K562 (cell line): ENCODE measurements at regions not wholly inside any gene's neighbourhood (a gene's known extent, or its start where the extent isn't known, plus 50 kb on each side); places are given as distances from the start of the nearest gene placed in this dataset.
"Not testable (repeated sequence)": the region's sequence is repeated elsewhere in the genome, so short reads cannot be mapped to it uniquely, and the experiment has no call there.

Source experiments
- ATAC-seq: fragments of 200-7000 bp; cut with Tn5 transposase; 3 replicates; pipeline ENCODE4 v1.9.1; 2020; ENCODE audit warnings: moderate library complexity
- BruUV-seq: library from RNA; stranded (reverse); fragments of 400-500 nt; replicated peaks from 2 replicates; lab custom pipeline; 2021; lab: Mats Ljungman, UMichigan
- CTCF ChIA-PET: fragments of 300-600 bp; formaldehyde crosslinking; extraction: SDS; loops from one replicate; lab custom pipeline; 2021; ENCODE audit warnings: low intra/inter-chr PET ratio; lab: Yijun Ruan, JAX
- POLR2A ChIA-PET: fragments of 300-600, 350-650 bp; sonication (Branson Sonifier 250); formaldehyde crosslinking; extraction: SDS; loops from one replicate; lab custom pipeline; 2021; ENCODE audit warnings: antibody characterized with exemption, inconsistent platforms; lab: Yijun Ruan, JAX
- DNase-seq, 4 experiments: peaks; one replicate each; pipeline versions ENCODE4 v3.0.0 to v3.0.0-alpha.2; 2011 to 2018; ENCODE audit warnings: low spot score in 3 of 4, mixed read lengths in 3 of 4; ENCODE audit errors: extremely low read depth in 1 of 4
- FAIRE-seq: peaks from 2 replicates; lab custom pipeline; 2011; peaks lifted over from hg19 to GRCh38; lab: Jason Lieb, UNC
- H2AFZ ChIP-seq: 2 replicates; pipeline ENCODE4 v1.6.0; 2011; ENCODE audit warnings: low read depth, low read length, control low read depth, inconsistent platforms
- H3K27ac ChIP-seq: fragments of 200-600 bp; 3 replicates; pipeline ENCODE4 v1.8.0; 2011; ENCODE audit warnings: low read depth, mild to moderate bottlenecking, control low read depth, inconsistent platforms, low read length, moderate library complexity, mixed read lengths; ENCODE audit errors: extremely low read depth
- H3K27me3 ChIP-seq, 2 experiments: fragments of 300-600 bp in 1 of 2; 2 replicates in 1 of 2; 3 replicates in 1 of 2; pipeline versions ENCODE4 v1.6.0 to v1.8.0; 2011; ENCODE audit warnings: inconsistent platforms in 2 of 2, low read length in 2 of 2, mild to moderate bottlenecking in 1 of 2, mixed read lengths in 1 of 2, moderate library complexity in 1 of 2; ENCODE audit not compliant: control insufficient read depth in 2 of 2, insufficient read depth in 2 of 2
- H3K36me3 ChIP-seq: fragments of 300-600 bp; 3 replicates; pipeline ENCODE4 v1.8.0; 2011; ENCODE audit warnings: mild to moderate bottlenecking, low read length, inconsistent platforms; ENCODE audit not compliant: control insufficient read depth, insufficient read depth
- H3K4me1 ChIP-seq, 2 experiments: fragments of 200-600 bp in 1 of 2; replicated peaks in 1 of 2; 2 replicates in 1 of 2; 3 replicates in 1 of 2; pipeline versions ENCODE4 v1.5.1 to v1.8.0; 2011; ENCODE audit warnings: inconsistent platforms in 2 of 2, low read length in 2 of 2, mild to moderate bottlenecking in 1 of 2, mixed read lengths in 1 of 2, moderate library complexity in 1 of 2; ENCODE audit not compliant: control insufficient read depth in 2 of 2, insufficient read depth in 2 of 2
- H3K4me2 ChIP-seq: 2 replicates; pipeline ENCODE4 v1.6.1; 2011; ENCODE audit warnings: low read length, control low read depth, inconsistent platforms, mixed read lengths; ENCODE audit not compliant: insufficient read depth
- H3K4me3 ChIP-seq: fragments of 200-600 bp; sonication (generic), shearing (Covaris generic); 2 replicates; pipeline ENCODE4 v1.5.1; 2016; ENCODE audit warnings: control low read depth, inconsistent platforms
- H3K79me2 ChIP-seq: fragments of 200-600 bp; 3 replicates; pipeline ENCODE4 v1.8.0; 2011; ENCODE audit warnings: low read length, inconsistent platforms; ENCODE audit not compliant: control insufficient read depth, insufficient read depth
- H3K9ac ChIP-seq, 2 experiments: 2 replicates each; pipeline versions ENCODE4 v1.6.0 to v1.6.1; 2011; ENCODE audit warnings: low read depth in 2 of 2, low read length in 2 of 2, control low read depth in 1 of 2, inconsistent platforms in 1 of 2, mild to moderate bottlenecking in 1 of 2, mixed read lengths in 1 of 2; ENCODE audit not compliant: insufficient read depth in 1 of 2
- H3K9me1 ChIP-seq: one replicate; pipeline ENCODE4 v1.6.0; 2011; ENCODE audit warnings: inconsistent platforms, mild to moderate bottlenecking, low read length, moderate library complexity; ENCODE audit not compliant: control insufficient read depth, insufficient read depth
- H3K9me3 ChIP-seq: replicated peaks from 2 replicates; pipeline ENCODE4 v1.5.1; 2011; ENCODE audit warnings: low read depth, low read length, inconsistent platforms; ENCODE audit not compliant: control insufficient read depth, insufficient read depth
- H4K20me1 ChIP-seq: replicated peaks from 2 replicates; pipeline ENCODE4 v1.6.1; 2011; ENCODE audit warnings: low read length, inconsistent platforms, mixed read lengths; ENCODE audit not compliant: control insufficient read depth, insufficient read depth
- EHMT2 ChIP-seq: fragments of 450-650 bp; IDR thresholded peaks from 2 replicates; pipeline ENCODE4 v1.6.1; 2018; ENCODE audit warnings: antibody characterized with exemption
- GABPA ChIP-seq: fragments of 200-800 bp; sonication (Bioruptor generic); conservative IDR thresholded peaks from 2 replicates; pipeline ENCODE4 v1.6.1; 2016; ENCODE audit warnings: low read depth, missing genetic modification characterization, missing compliant biosample characterization
- WGBS: fragments of 100-300 bp; shearing (Covaris generic); methylation state at CpG from one replicate; pipeline ENCODE4 v1.1.6; 2016; ENCODE audit warnings: low coverage, mixed read lengths; ENCODE audit not compliant: insufficient coverage; ENCODE audit errors: missing lambda C conversion rate; 5-methylcytosine and 5-hydroxymethylcytosine counted together
- in situ Hi-C: fragments of 300-500 bp; cut with MboI; formaldehyde crosslinking; loops from 4 replicates; pipeline ENCODE4 v1.15.0; 2018; ENCODE audit warnings: inconsistent platforms, mixed read lengths
- intact Hi-C: fragments of 100-400 bp; cut with micrococcal nuclease; formaldehyde crosslinking; loops from 2 replicates; pipeline ENCODE4 v1.14.2; 2022
- TF ChIP-seq, protein P1 (sequence below), 2 experiments: fragments of 450-650 bp in 1 of 2; sonication (generic) in 1 of 2; formaldehyde crosslinking in 1 of 2; IDR thresholded peaks; 2 replicates each; pipeline versions ENCODE4 v1.7.1 to v1.9.0; 2016 to 2022; ENCODE audit warnings: inconsistent platforms in 1 of 2, mild to moderate bottlenecking in 1 of 2, missing genetic modification reagents in 1 of 2

- H3K4me3 ChIP-seq, H4K20me1 ChIP-seq, ATAC-seq, CTCF ChIA-PET, H3K27ac ChIP-seq, POLR2A ChIA-PET, in situ Hi-C loops, H3K9ac ChIP-seq, H3K79me2 ChIP-seq, intact Hi-C loops, H3K9me3 ChIP-seq, H3K36me3 ChIP-seq, FAIRE-seq, H3K4me1 ChIP-seq, H3K9me1 ChIP-seq, BruUV-seq, DNase-seq: not testable (repeated sequence)
- H3K27me3 ChIP-seq = peaks cover 3 to 23% of the 10 kb centered on the region in 2 experiments; a peak in 4 of 5 replicates
- under 1% methylated on average over 20 of the region's 21 CpGs for WGBS
- peak overlapping the region; percentile 47; the same call in 1 of the 2 replicates for H2AFZ ChIP-seq
- peak overlapping the region; percentile 35 for H3K4me2 ChIP-seq
- TF ChIP-seq, protein P1, sequence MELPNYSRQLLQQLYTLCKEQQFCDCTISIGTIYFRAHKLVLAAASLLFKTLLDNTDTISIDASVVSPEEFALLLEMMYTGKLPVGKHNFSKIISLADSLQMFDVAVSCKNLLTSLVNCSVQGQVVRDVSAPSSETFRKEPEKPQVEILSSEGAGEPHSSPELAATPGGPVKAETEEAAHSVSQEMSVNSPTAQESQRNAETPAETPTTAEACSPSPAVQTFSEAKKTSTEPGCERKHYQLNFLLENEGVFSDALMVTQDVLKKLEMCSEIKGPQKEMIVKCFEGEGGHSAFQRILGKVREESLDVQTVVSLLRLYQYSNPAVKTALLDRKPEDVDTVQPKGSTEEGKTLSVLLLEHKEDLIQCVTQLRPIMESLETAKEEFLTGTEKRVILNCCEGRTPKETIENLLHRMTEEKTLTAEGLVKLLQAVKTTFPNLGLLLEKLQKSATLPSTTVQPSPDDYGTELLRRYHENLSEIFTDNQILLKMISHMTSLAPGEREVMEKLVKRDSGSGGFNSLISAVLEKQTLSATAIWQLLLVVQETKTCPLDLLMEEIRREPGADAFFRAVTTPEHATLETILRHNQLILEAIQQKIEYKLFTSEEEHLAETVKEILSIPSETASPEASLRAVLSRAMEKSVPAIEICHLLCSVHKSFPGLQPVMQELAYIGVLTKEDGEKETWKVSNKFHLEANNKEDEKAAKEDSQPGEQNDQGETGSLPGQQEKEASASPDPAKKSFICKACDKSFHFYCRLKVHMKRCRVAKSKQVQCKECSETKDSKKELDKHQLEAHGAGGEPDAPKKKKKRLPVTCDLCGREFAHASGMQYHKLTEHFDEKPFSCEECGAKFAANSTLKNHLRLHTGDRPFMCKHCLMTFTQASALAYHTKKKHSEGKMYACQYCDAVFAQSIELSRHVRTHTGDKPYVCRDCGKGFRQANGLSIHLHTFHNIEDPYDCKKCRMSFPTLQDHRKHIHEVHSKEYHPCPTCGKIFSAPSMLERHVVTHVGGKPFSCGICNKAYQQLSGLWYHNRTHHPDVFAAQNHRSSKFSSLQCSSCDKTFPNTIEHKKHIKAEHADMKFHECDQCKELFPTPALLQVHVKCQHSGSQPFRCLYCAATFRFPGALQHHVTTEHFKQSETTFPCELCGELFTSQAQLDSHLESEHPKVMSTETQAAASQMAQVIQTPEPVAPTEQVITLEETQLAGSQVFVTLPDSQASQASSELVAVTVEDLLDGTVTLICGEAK (IDR thresholded peaks at IDR 0.05) = peak; percentile 80
- TF ChIP-seq, protein P1 (CRISPR knock-in tag; IDR thresholded peaks at IDR 0.05) = not testable (repeated sequence)
- TF ChIP-seq GABPA (tag) = peak; percentile 78
- TF ChIP-seq EHMT2 = peak; percentile 53; the same call in 1 of the 2 replicates
Observed at GRCh38 chr2:356304-356703, 68.4 kb upstream of the ALKAL2 start.
